ENCODE measurements at regions not wholly inside any gene's neighbourhood (a gene's known extent, or its start where the extent isn't known, plus 50 kb on each side); places are given as distances from the start of the nearest gene placed in this dataset.
"Not testable (repeated sequence)": the region's sequence is repeated elsewhere in the genome, so short reads cannot be mapped to it uniquely, and the experiment has no call there.

GRCh38 chr16:86218479-86219170, 291.7 kb upstream of the FOXF1 start:
- DNase-seq (ENCODE audit: extremely low spot score, insufficient read length, low read depth) (no peak), FAIRE-seq (no peak)

- FAIRE-seq (no peak), DNase-seq (ENCODE audit: extremely low spot score, insufficient read length, low read depth) (no peak)
Measured at GRCh38 chr16:86219655-86220445, 290.5 kb upstream of the FOXF1 start.

GRCh38 chr16:86220561-86220960, 289.8 kb upstream of the FOXF1 start:
- no peak for DNase-seq (ENCODE audit: extremely low spot score, insufficient read length, low read depth)
- FAIRE-seq = no peak

- no peak for FAIRE-seq
Measured at GRCh38 chr16:86221085-86221484, 289.2 kb upstream of the FOXF1 start.

GRCh38 chr16:86222547-86222946, 287.8 kb upstream of the FOXF1 start:
- DNase-seq (ENCODE audit: extremely low spot score, insufficient read length, low read depth) = no peak
- FAIRE-seq = no peak

More at GRCh38 chr16:86221085-86221484, 289.2 kb upstream of the FOXF1 start:
- no peak for DNase-seq (ENCODE audit: extremely low spot score, insufficient read length, low read depth)

- no peak for FAIRE-seq
Measured at GRCh38 chr16:86222965-86223551, 287.3 kb upstream of the FOXF1 start.

GRCh38 chr16:86224126-86224525, 286.2 kb upstream of the FOXF1 start:
- no peak for FAIRE-seq

More at GRCh38 chr16:86222965-86223551, 287.3 kb upstream of the FOXF1 start:
- no peak for DNase-seq (ENCODE audit: extremely low spot score, insufficient read length, low read depth)

GRCh38 chr16:86224629-86225028, 285.7 kb upstream of the FOXF1 start:
- DNase-seq (ENCODE audit: extremely low spot score, insufficient read length, low read depth) (no peak), FAIRE-seq (no peak)

More at GRCh38 chr16:86224126-86224525, 286.2 kb upstream of the FOXF1 start:
- no peak for DNase-seq (ENCODE audit: extremely low spot score, insufficient read length, low read depth)

GRCh38 chr16:86225905-86226371, 284.4 kb upstream of the FOXF1 start:
- FAIRE-seq = no peak
- no peak for DNase-seq (ENCODE audit: extremely low spot score, insufficient read length, low read depth)

GRCh38 chr16:86227041-86227440, 283.3 kb upstream of the FOXF1 start:
- no peak for DNase-seq (ENCODE audit: extremely low spot score, insufficient read length, low read depth)
- no peak for FAIRE-seq

GRCh38 chr16:86227801-86228200, 282.5 kb upstream of the FOXF1 start:
- no peak for FAIRE-seq
- DNase-seq (ENCODE audit: extremely low spot score, insufficient read length, low read depth) = no peak

- DNase-seq (ENCODE audit: extremely low spot score, insufficient read length, low read depth) (no peak), FAIRE-seq (no peak)
Measured at GRCh38 chr16:86228713-86229112, 281.6 kb upstream of the FOXF1 start.

GRCh38 chr16:86229283-86229682, 281.0 kb upstream of the FOXF1 start:
- DNase-seq (ENCODE audit: extremely low spot score, insufficient read length, low read depth) (no peak), FAIRE-seq (no peak)

- DNase-seq (ENCODE audit: extremely low spot score, insufficient read length, low read depth) (no peak), FAIRE-seq (no peak)
Measured at GRCh38 chr16:86229866-86230656, 280.3 kb upstream of the FOXF1 start.

- FAIRE-seq = no peak
- DNase-seq (ENCODE audit: extremely low spot score, insufficient read length, low read depth) = no peak
Measured at GRCh38 chr16:86231321-86231995, 278.9 kb upstream of the FOXF1 start.

- DNase-seq (ENCODE audit: extremely low spot score, insufficient read length, low read depth) (no peak), FAIRE-seq (no peak)
Measured at GRCh38 chr16:86231996-86232350, 278.4 kb upstream of the FOXF1 start.

GRCh38 chr16:86232496-86232895, 277.8 kb upstream of the FOXF1 start:
- no peak for DNase-seq (ENCODE audit: extremely low spot score, insufficient read length, low read depth)
- no peak for FAIRE-seq

GRCh38 chr16:86233506-86233905, 276.8 kb upstream of the FOXF1 start:
- FAIRE-seq; DNase-seq (ENCODE audit: extremely low spot score, insufficient read length, low read depth): not testable (repeated sequence)

GRCh38 chr16:86239381-86239780, 270.9 kb upstream of the FOXF1 start:
- DNase-seq (ENCODE audit: extremely low spot score, insufficient read length, low read depth) (no peak), FAIRE-seq (no peak)
